Islet precursor cell (in vitro differentiated cells): ENCODE measurements at regions not wholly inside any gene's neighbourhood (a gene's known extent, or its start where the extent isn't known, plus 50 kb on each side); places are given as distances from the start of the nearest gene placed in this dataset.
A peak's percentile ranks its signal among the peaks of the same experiment; 100 is the strongest.

Source experiments
- DNase-seq: peaks from one replicate; pipeline ENCODE4 v3.0.0-alpha.2; 2018

DNA sequence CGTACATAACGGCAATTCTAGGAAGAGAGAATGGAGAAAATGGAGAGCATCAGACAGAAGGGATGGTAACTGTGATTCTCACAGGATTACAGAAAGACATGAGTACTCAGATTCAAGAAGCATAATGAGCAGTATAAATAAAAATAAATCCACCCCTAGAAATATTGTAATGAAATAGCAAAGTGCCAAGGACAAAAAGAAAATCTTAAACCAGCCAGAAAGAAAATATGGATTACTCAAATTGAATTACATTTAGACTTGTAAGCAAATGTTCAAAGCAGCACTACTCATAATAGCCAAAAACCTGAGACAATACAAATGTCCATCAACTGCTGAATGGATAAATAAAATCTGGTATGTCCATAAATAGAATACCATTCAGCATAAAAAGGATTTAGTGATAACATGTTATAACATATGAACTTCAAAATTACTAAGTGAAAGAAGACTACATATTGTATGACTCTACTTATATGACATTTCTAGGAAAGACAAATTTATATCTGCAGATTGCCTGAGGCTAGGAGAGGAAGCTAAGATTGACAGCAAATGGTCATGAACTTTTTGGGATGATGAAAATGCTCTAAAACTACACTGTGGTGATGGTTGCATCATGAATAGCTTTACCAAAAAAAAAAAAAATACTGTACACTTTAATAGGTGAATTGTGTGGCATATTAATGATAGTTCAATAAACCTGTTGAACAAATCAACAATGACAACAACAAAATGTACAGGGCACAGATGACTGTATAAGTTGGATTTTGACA is 63.4 kb upstream of the SPTBN1 start:
- no peak for DNase-seq

DNA sequence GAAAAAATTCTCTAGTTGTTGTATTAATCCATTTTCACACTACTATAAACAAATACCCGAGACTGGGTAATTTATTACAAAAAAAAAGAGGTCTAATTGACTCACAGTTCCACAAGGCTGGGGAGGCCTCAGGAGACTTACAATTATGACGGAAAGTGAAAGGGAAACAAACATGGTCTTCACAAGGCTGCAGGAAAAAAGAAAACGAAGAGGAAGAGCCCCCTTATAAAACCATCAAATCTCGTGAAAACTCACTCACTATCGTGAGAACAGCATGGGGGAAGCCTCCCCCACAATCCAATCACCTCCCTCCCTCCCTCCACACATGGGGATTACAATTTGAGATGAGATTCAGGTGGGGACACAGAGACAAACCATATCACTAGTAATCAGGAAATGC is 61.7 kb upstream of the SPTBN1 start:
- DNase-seq: no peak

DNA sequence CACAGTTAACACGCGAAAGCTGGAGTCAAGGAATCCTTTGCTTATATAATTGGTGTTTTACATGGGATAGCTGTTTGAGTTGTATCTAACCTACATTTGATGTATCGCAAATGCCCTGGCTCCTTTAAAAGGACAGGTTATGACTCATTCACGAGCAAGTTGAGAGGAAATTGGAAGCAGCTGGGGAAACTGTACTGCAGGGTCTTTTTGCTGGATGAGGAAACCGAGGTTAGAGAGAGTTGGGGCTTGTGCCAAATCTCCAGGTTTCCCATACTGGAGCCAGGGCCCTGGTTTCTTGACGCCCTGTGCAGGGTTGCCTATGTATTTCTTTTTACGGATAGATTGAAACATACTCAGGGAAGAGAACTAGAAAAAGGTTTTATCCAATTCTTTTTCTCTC is 60.0 kb upstream of the SPTBN1 start:
- DNase-seq: no peak

- DNase-seq: no peak
Measured at GRCh38 chr2:54396798-54397197, 59.3 kb upstream of the SPTBN1 start.

DNA sequence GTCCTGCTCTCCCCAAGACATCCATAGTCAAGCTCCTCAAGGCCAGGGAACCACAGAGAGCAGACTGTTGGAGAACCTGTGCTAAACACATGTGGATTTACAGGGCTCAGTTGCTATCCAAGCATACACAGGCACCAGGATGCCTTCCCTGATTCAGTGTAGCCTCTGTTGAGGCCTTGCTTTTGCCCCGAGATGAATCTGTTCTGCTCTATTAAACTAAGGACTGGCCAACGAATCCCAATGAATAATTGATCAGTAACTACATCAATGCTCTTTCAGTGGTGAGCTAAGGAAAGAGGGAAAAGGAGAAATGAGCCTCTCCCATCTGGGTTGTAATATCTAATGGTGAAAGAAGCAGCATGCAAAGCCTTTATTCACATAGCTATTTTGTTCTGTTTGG is 58.7 kb upstream of the SPTBN1 start:
- no peak for DNase-seq

- DNase-seq: no peak
Measured at GRCh38 chr2:54401554-54401953, 54.6 kb upstream of the SPTBN1 start.

DNA sequence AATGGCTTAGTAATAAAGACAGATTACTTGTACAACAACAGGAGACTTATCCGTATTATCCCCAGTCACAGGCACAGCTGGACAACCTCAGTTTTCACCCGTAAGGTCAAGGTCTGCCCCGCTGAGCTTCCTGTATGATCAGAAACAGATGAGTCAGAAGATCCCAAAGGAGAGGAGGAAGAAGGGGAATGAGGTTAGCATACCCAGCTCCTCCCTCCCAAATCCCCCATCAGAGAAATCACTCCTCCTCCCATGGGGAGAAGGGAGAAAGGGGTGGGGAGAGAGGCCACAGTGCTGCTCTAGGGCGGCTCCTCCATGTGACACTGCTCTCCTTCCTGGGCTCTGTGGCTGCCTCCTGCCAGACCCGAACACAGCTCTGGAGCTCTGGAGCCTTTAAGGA is 53.8 kb upstream of the SPTBN1 start:
- peak; percentile 64 for DNase-seq

- no peak for DNase-seq
Measured at GRCh38 chr2:54403512-54404238, 52.5 kb upstream of the SPTBN1 start.

DNA sequence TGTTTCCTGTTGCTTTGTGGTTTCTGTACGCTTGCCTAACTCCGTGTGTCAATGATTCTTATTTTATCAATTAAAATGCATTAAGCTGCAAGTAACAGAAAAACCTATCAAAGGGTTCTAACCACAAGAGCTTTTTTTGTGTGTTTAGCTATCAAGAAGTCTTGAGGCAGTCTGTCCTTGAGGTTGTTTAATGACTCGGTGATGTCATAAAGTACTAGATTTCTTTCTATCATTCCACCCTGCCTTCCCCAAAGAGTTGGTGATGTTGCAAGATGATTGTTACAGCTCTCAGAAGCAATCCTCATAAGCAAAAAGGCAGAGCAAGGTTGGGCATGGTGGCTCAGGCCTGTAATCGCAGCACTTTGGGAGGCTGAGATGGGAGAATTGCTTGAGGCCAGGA is 51.9 kb upstream of the SPTBN1 start:
- no peak for DNase-seq

- no peak for DNase-seq
Measured at GRCh38 chr2:54406031-54406430, 50.1 kb upstream of the SPTBN1 start.
